Neural crest cell (in vitro differentiated cells): ENCODE measurements at regions not wholly inside any gene's neighbourhood (a gene's known extent, or its start where the extent isn't known, plus 50 kb on each side); places are given as distances from the start of the nearest gene placed in this dataset.

Experiments used
- DNase-seq: peaks from one replicate; pipeline ENCODE4 v3.0.0; 2021; ENCODE audit warnings: low read depth, mixed read lengths, low spot score
- H3K27ac Mint-ChIP-seq: one replicate; pipeline ENCODE4 v1.8.0; 2021; ENCODE audit warnings: mild to moderate bottlenecking, mixed read lengths; ENCODE audit not compliant: unreplicated experiment
- H3K27me3 Mint-ChIP-seq: 2 replicates; pipeline ENCODE4 v1.8.0; 2021; ENCODE audit warnings: low read depth, mild to moderate bottlenecking, mixed read lengths
- H3K36me3 Mint-ChIP-seq: 2 replicates; pipeline ENCODE4 v1.8.0; 2021; ENCODE audit warnings: low read depth, mild to moderate bottlenecking, mixed read lengths
- H3K4me1 Mint-ChIP-seq: 2 replicates; pipeline ENCODE4 v1.8.0; 2021; ENCODE audit warnings: mixed read lengths
- H3K4me3 Mint-ChIP-seq: one replicate; pipeline ENCODE4 v1.8.0; 2021; ENCODE audit warnings: mild to moderate bottlenecking, mixed read lengths
- H3K9me3 Mint-ChIP-seq: 2 replicates; pipeline ENCODE4 v1.8.0; 2021; ENCODE audit warnings: mixed read lengths
- TF ChIP-seq, protein P1 (sequence below): fragments of 200-600 bp; sonication (generic); conservative IDR thresholded peaks from 2 replicates; pipeline ENCODE4 v1.5.0; 2021; ENCODE audit warnings: antibody characterized with exemption, mild to moderate bottlenecking

DNA sequence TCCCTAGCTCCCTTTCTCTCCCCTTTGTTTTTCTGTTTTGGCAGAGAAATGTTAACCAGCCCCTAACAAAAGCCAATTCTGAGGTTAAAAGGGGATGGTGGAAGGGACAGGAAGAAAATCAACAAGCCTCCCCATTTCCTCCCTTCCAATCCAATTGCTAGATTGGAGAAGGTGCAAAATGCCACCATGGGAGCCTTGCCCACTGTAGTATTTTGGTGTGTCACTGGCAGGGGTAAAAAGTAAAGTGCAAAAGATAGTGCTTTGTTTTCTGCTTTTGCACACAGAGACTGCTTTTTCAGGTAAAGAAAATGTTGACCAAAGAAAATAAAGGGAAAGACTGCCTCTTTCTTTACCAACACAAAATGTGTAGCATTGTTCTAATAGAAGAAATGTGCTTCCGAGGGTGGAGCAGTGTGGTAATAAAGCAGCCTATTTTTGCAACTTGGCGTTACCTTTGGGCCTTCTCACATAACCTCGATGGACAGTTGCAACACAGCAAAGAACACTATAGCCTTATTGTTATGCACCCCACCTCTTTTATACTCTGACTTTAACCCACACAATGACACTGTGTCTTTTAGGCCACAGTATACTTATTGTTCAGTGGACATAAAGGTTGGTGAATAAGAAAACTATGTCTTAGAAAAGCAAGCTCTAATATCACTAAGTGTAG lies 861.8 kb downstream of the BCL11A start:
- Mint-ChIP-seq H3K4me1 (peaks cover 16% of the 10 kb centered on the region), H3K4me3 (no peak overlapping the region), H3K27me3 (no peaks in the 10 kb centered on the region), H3K36me3 (peaks cover 3% of the 10 kb centered on the region), H3K9me3 (peaks cover 12% of the 10 kb centered on the region), H3K27ac (no peak overlapping the region)
- TF ChIP-seq, protein P1, sequence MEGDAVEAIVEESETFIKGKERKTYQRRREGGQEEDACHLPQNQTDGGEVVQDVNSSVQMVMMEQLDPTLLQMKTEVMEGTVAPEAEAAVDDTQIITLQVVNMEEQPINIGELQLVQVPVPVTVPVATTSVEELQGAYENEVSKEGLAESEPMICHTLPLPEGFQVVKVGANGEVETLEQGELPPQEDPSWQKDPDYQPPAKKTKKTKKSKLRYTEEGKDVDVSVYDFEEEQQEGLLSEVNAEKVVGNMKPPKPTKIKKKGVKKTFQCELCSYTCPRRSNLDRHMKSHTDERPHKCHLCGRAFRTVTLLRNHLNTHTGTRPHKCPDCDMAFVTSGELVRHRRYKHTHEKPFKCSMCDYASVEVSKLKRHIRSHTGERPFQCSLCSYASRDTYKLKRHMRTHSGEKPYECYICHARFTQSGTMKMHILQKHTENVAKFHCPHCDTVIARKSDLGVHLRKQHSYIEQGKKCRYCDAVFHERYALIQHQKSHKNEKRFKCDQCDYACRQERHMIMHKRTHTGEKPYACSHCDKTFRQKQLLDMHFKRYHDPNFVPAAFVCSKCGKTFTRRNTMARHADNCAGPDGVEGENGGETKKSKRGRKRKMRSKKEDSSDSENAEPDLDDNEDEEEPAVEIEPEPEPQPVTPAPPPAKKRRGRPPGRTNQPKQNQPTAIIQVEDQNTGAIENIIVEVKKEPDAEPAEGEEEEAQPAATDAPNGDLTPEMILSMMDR = no peak
- no peak for DNase-seq

DNA sequence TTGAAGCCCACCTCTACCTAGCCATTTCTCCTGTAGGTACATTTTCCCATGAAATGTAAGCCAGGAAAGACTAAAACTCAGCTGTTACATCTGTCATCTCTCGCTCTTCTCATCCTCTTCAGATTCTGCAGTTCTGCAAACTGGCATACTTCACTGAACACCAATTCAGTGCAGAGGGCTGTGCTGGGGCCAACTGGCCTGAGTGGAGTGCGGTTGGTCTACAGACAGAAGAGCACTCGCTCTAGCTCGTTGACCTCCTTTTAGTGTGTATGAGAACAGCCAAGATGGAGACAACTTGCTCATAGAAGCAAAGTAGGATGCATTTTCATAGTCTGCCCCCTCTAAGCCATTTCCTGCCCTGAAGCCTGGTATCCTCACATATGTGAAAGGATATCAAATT lies 862.6 kb downstream of the BCL11A start:
- H3K4me3 Mint-ChIP-seq = no peak overlapping the region
- H3K27me3 Mint-ChIP-seq = no peaks in the 10 kb centered on the region
- H3K27ac Mint-ChIP-seq = no peak overlapping the region
- DNase-seq = no peak
- peaks cover 13% of the 10 kb centered on the region for H3K9me3 Mint-ChIP-seq
- TF ChIP-seq, protein P1 = no peak
- H3K36me3 Mint-ChIP-seq = peaks cover 3% of the 10 kb centered on the region
- H3K4me1 Mint-ChIP-seq = peaks cover 16% of the 10 kb centered on the region

DNA sequence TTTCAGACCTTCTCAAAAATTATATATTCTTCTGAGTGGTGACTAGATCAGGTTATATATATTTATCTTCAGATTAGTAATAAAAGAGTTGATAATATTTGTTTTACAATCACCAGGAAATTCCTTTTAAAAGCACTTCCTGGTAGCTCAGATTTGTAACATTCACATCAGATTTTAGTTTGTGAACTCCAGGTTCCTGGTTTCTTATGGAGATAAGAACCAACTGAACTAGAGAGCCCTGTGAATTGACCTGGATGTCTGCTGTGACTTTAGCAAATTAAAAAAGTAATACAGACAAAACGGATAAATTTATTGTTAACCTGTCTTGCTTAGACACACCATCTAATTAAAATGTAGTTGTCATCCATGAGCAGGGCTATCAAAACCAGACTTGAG lies 868.7 kb downstream of the BCL11A start:
- no peak overlapping the region for H3K27ac Mint-ChIP-seq
- H3K4me1 Mint-ChIP-seq = no peaks in the 10 kb centered on the region
- DNase-seq = no peak
- TF ChIP-seq, protein P1 = no peak
- H3K27me3 Mint-ChIP-seq = no peaks in the 10 kb centered on the region
- no peaks in the 10 kb centered on the region for H3K36me3 Mint-ChIP-seq
- H3K9me3 Mint-ChIP-seq = peaks cover 10% of the 10 kb centered on the region
- no peak overlapping the region for H3K4me3 Mint-ChIP-seq

DNA sequence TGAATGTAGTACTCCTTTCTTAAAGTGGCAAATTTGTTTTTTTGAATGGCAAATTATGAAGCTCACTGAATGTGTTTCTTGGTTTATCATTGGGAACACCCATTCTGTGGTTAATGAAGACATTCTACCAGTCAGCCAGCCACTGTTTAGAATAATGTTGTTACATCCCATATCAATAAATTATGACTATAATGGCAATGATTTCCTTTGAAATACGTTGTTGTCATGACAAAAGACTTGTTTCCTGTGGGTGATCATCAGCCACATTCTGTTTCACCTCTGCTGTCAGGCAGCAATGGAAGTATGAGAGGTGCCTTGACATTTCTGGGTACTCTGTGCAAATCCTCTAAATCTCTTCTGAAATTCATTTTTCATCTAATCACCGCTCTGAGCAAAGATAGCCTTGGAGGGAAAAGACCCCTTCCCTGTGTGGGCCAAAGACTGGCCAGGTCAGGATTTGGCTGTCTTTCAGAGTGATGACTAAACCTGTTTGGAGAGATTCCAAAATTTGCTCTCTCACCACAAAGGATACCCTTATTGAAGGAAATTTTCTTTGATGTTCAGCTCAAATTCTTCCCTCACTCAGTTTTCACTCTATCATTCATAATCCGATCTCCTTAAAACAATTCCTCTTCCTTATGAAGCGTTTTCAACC lies 869.2 kb downstream of the BCL11A start:
- H3K27ac Mint-ChIP-seq = no peak overlapping the region

DNA sequence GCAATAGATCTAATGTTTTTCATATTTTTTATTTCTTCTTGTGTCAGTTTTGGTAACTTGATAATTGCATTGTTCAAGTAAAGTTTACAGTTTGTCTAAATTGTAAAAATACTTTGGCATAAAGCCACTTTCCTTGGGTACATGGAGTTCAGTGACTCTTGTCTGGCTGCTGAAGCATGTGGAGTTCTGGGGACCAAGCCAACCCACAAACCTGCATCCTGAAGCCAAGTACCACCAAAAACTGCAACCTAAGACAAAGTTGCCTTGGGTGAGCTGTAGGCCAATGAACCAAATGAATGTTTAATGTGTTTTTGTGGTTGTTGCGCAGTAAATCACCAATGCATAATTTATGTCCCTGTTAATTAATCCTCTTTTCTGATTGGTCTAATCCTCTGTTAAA lies 872.6 kb downstream of the BCL11A start:
- H3K9me3 Mint-ChIP-seq = peaks cover 5% of the 10 kb centered on the region
- no peaks in the 10 kb centered on the region for H3K36me3 Mint-ChIP-seq
- H3K27ac Mint-ChIP-seq = no peak overlapping the region
- H3K4me3 Mint-ChIP-seq = no peak overlapping the region
- DNase-seq = no peak
- H3K4me1 Mint-ChIP-seq = no peaks in the 10 kb centered on the region
- TF ChIP-seq, protein P1 = no peak
- no peaks in the 10 kb centered on the region for H3K27me3 Mint-ChIP-seq

More for the DNA sequence above, 869.2 kb downstream of the BCL11A start:
- Mint-ChIP-seq H3K36me3 (no peaks in the 10 kb centered on the region), H3K4me1 (no peaks in the 10 kb centered on the region), H3K4me3 (no peak overlapping the region), H3K9me3 (peaks cover 10% of the 10 kb centered on the region), H3K27me3 (no peaks in the 10 kb centered on the region)
- no peak for DNase-seq
- TF ChIP-seq, protein P1 = no peak
